NCI-H2107 treated with DMSO at 0.1 percent for 48 hours (cell line): ENCODE measurements at regions not wholly inside any gene's neighbourhood (a gene's known extent, or its start where the extent isn't known, plus 50 kb on each side); places are given as distances from the start of the nearest gene placed in this dataset.

Experiments used
- DNase-seq: peaks from one replicate; lab custom pipeline; 2025; ENCODE audit not compliant: unreplicated experiment; lab: John Stamatoyannopoulos, UW

- DNase-seq, result no peak
Observed at GRCh38 chr3:188940573-188940932, 231.2 kb upstream of the TPRG1 start.

- DNase-seq, result no peak
Observed at GRCh38 chr3:188941103-188941502, 230.7 kb upstream of the TPRG1 start.

- no peak for DNase-seq
Observed at GRCh38 chr3:188942191-188942590, 229.6 kb upstream of the TPRG1 start.

GRCh38 chr3:188943591-188943990 lies 228.2 kb upstream of the TPRG1 start:
- no peak for DNase-seq

GRCh38 chr3:188944108-188944507 lies 227.7 kb upstream of the TPRG1 start:
- DNase-seq, result no peak

GRCh38 chr3:188946351-188947240 lies 225.2 kb upstream of the TPRG1 start:
- DNase-seq, result no peak

- DNase-seq, result peak; percentile 99
Observed at GRCh38 chr3:188947401-188948280, 224.1 kb upstream of the TPRG1 start.

- no peak for DNase-seq
Observed at GRCh38 chr3:188948281-188948996, 223.3 kb upstream of the TPRG1 start.

GRCh38 chr3:188948997-188949389 lies 222.8 kb upstream of the TPRG1 start:
- no peak for DNase-seq

- DNase-seq, result no peak
Observed at GRCh38 chr3:188949456-188949855, 222.3 kb upstream of the TPRG1 start.

GRCh38 chr3:188949996-188950395 lies 221.8 kb upstream of the TPRG1 start:
- DNase-seq, result no peak

- no peak for DNase-seq
Observed at GRCh38 chr3:188950832-188951489, 220.8 kb upstream of the TPRG1 start.

- no peak for DNase-seq
Observed at GRCh38 chr3:188951734-188952133, 220.0 kb upstream of the TPRG1 start.

GRCh38 chr3:188954590-188955208 lies 217.1 kb upstream of the TPRG1 start:
- DNase-seq, result peak; percentile 90

GRCh38 chr3:188955919-188956318 lies 215.9 kb upstream of the TPRG1 start:
- no peak for DNase-seq

GRCh38 chr3:188956839-188957489 lies 214.8 kb upstream of the TPRG1 start:
- DNase-seq, result peak; percentile 78

GRCh38 chr3:188959013-188959412 lies 212.8 kb upstream of the TPRG1 start:
- DNase-seq, result no peak

GRCh38 chr3:188962253-188963247 lies 209.2 kb upstream of the TPRG1 start:
- DNase-seq, result no peak

- no peak for DNase-seq
Observed at GRCh38 chr3:188964957-188965356, 206.8 kb upstream of the TPRG1 start.
